ENCODE measurements at regions not wholly inside any gene's neighbourhood (a gene's known extent, or its start where the extent isn't known, plus 50 kb on each side); places are given as distances from the start of the nearest gene placed in this dataset.
A peak's percentile ranks its signal among the peaks of the same experiment; 100 is the strongest.
"Not testable (repeated sequence)": the region's sequence is repeated elsewhere in the genome, so short reads cannot be mapped to it uniquely, and the experiment has no call there.

- DNase-seq = no peak
- in situ Hi-C loops (cut with HindIII; ENCODE audit: low pct_ligation_motif_present, low pct_unique_long_range_greater_than_20kb, low sequenced_read_pairs) = no loop called here
Observed at GRCh38 chrX:68990948-68991347, 162.1 kb downstream of the EFNB1 start.

- DNase-seq = no peak
- in situ Hi-C loops (cut with HindIII; ENCODE audit: low pct_ligation_motif_present, low pct_unique_long_range_greater_than_20kb, low sequenced_read_pairs) = no loop called here
Observed at GRCh38 chrX:68989865-68990606, 161.2 kb downstream of the EFNB1 start.

- DNase-seq = no peak
- in situ Hi-C loops (cut with HindIII; ENCODE audit: low pct_ligation_motif_present, low pct_unique_long_range_greater_than_20kb, low sequenced_read_pairs) = no loop called here
Observed at GRCh38 chrX:68989456-68989855, 160.6 kb downstream of the EFNB1 start.

- no peak for DNase-seq
- in situ Hi-C loops (cut with HindIII; ENCODE audit: low pct_ligation_motif_present, low pct_unique_long_range_greater_than_20kb, low sequenced_read_pairs) = no loop called here
Observed at GRCh38 chrX:68988865-68989264, 160.0 kb downstream of the EFNB1 start.

- in situ Hi-C loops (cut with HindIII; ENCODE audit: low pct_ligation_motif_present, low pct_unique_long_range_greater_than_20kb, low sequenced_read_pairs) = no loop called here
- no peak for DNase-seq
Observed at GRCh38 chrX:68985135-68985755, 156.4 kb downstream of the EFNB1 start.

DNA sequence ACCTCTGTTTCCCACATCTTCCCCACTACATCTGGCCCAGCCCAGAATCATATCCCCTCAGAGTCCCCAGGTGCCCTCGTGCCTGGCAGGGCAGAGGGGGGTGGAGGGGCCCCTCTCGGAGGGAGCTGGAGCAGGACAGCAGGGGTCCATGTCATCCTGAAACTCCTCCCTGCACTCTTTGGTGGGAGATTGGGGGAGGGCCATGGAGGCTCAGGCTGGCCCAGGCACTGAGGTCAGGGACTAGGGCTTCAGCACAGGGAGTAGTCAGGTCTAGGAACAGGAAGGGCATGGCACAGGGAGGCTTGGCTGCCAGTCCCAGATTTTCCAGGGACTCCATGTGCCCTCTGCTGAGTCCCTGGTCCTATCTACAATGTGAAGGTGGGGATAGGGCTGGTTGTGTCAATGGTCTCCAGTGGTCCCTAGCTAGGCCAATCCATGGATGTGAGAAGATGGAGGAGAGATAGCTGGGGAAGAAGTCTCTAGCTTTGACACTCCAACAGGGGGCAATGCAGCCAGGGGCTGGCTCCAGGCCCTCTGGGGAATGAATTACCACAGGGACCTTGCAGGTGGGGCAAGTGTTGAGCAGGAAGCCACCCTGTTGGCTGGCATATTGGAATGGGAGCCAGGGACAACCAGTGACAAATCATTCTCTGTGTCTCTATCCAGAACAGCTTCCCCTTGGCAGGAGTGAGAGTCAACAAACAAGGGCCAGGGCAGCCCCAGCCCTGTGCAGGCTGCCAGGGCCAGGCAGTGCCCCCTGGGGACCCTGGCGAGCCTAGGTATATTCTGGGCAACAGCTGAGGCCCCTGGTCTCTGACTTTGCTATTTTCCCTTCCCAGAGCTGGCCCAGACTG is 154.4 kb downstream of the EFNB1 start:
- DNase-seq = no peak
- in situ Hi-C loops (cut with HindIII; ENCODE audit: low pct_ligation_motif_present, low pct_unique_long_range_greater_than_20kb, low sequenced_read_pairs) = no loop called here

DNA sequence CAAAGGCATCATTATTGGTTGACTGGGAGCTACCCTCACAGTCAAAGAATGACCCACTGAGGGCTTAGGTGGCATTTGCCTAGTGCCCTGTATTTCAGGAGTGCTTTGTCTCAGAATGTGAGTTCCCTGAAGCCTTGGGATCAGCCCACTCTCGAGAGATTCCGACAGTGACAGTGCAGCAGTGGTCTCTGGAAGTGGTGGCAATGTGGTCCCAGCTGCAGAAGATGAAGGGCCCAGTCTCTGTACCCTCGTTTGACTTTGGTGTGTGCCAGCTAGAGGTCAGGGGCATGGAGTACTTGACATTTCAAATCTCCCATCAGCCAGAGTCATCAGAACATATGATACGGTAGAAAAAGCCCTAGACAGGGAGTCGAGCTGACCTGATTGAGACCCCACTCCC is 153.7 kb downstream of the EFNB1 start:
- DNase-seq = no peak
- in situ Hi-C loops (cut with HindIII; ENCODE audit: low pct_ligation_motif_present, low pct_unique_long_range_greater_than_20kb, low sequenced_read_pairs) = no loop called here

DNA sequence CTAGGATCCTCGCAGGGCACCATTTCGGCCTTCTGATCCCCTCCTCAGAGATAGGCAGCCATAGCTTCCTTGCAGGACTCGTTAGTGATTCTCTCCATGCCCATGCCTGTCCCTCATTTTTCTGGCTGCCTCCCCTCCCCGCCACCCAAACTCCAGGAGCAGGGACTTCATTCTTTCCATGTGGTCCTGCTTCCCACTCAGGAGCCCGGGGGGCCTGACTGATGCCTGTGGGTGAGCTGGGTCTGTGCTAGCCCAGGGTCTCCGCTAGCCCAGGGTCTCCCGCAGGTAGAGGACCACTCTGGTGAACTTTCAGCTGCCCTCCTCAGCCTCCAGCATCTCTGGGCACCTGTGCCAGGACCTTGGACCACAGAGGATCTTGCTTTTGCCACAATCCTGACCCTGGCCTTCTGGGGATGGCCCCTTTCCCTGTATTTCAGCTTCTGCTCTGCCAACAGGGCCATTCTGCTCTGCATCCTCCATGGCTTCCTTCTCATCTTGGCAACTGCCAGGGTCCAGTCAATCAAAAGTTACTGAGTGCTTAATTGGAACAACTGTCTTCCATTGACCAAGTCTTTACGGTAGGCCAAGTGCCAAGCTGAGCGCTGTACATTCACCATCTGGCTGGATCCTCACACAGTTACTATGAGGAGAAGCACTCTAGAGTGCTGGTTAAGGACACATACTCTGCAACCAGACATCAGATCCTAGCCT is 152.2 kb downstream of the EFNB1 start:
- no peak for DNase-seq
- in situ Hi-C loops (cut with HindIII; ENCODE audit: low pct_ligation_motif_present, low pct_unique_long_range_greater_than_20kb, low sequenced_read_pairs) = no loop called here

- no peak for DNase-seq
- in situ Hi-C loops (cut with HindIII; ENCODE audit: low pct_ligation_motif_present, low pct_unique_long_range_greater_than_20kb, low sequenced_read_pairs) = no loop called here
Observed at GRCh38 chrX:68978655-68979054, 149.8 kb downstream of the EFNB1 start.

DNA sequence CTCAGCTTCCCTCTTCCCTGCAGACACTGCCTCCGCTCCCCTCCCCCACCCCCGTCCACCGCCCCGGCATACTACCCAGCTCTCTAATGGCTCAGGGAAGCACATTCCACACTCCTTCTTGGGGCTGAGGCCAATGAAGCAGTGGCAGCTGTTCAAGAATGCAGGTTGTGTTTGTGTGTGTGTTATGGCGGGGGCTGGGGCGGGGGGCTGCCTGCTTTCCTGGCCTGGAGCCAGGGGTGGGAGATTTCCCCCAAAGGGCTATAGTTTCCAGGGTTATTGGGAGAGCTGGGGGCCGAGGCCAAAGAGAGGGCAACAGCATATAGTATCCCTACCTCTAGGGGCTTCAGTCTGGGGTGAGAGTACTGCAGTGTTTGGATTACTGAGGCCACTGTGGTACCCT is 149.4 kb downstream of the EFNB1 start:
- DNase-seq = no peak
- in situ Hi-C loops (cut with HindIII; ENCODE audit: low pct_ligation_motif_present, low pct_unique_long_range_greater_than_20kb, low sequenced_read_pairs) = no loop called here

- in situ Hi-C loops (cut with HindIII; ENCODE audit: low pct_ligation_motif_present, low pct_unique_long_range_greater_than_20kb, low sequenced_read_pairs) = no loop called here
- no peak for DNase-seq
Observed at GRCh38 chrX:68953331-68953730, 124.5 kb downstream of the EFNB1 start.

DNA sequence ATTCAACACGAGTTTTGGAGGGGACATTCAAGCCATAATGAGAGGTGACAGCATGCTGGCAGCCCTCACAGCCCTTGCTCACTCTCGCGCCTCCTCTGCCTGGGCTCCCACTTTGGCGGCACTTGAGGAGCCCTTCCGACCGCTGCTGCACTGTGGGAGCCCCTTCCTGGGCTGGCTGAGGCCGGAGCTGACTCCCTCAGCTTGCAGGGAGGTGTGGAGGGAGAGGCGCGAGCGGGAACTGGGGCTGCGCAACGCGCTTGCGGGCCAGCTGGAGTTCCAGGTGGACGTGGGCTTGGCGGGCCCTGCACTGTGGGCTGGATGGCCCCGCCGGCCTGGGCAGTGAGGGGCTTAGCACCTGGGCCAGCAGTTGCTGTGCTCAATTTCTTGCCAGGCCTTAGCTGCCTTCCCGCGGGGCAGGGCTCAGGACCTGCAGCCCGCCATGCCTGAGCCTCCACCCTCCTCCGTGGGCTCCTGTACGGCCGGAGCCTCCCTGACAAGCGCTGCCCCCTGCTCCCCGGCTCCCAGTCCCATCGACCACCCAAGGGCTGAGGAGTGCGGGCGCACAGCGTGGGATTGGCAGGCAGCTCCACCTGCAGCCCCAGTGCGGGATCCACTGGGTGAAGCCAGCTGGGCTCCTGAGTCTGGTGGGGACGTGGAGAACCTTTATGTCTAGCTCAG is 123.3 kb downstream of the EFNB1 start:
- DNase-seq; in situ Hi-C loops (cut with HindIII; ENCODE audit: low pct_ligation_motif_present, low pct_unique_long_range_greater_than_20kb, low sequenced_read_pairs): not testable (repeated sequence)

- DNase-seq = no peak
- in situ Hi-C loops (cut with HindIII; ENCODE audit: low pct_ligation_motif_present, low pct_unique_long_range_greater_than_20kb, low sequenced_read_pairs) = no loop called here
Observed at GRCh38 chrX:68950937-68951336, 122.1 kb downstream of the EFNB1 start.

- in situ Hi-C loops (cut with HindIII; ENCODE audit: low pct_ligation_motif_present, low pct_unique_long_range_greater_than_20kb, low sequenced_read_pairs) = no loop called here
- DNase-seq = no peak
Observed at GRCh38 chrX:68947882-68948605, 119.2 kb downstream of the EFNB1 start.

GRCh38 chrX:68945603-68946228 is 116.9 kb downstream of the EFNB1 start:
- in situ Hi-C loops (cut with HindIII; ENCODE audit: low pct_ligation_motif_present, low pct_unique_long_range_greater_than_20kb, low sequenced_read_pairs) = no loop called here

DNA sequence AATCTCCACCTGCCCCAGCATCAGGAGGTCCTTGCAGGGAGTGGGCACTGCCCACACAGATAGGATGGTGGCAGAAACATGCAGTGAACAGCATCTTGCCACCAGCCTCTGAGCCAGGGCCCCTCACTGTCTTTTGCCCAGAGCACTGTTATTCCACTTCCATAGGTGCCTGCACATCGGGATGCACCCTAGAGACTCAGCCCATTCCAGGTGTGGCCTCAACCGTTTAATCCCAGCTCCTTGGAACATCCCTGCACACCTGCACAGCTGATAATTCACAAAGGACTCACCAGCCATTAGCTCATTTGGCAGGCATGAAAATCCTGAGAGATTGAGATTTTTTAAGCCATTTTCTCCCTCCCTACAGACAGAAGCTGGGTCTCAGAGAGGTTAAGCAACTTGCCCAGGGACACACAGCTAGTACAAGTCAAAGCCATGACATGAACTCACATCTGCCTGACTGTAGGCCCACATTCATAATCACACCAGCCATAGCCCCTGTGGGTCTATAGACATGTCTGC is 116.3 kb downstream of the EFNB1 start:
- no peak for DNase-seq
- in situ Hi-C loops (cut with HindIII; ENCODE audit: low pct_ligation_motif_present, low pct_unique_long_range_greater_than_20kb, low sequenced_read_pairs) = no loop called here

More at GRCh38 chrX:68945603-68946228, 116.9 kb downstream of the EFNB1 start:
- peak; percentile 0 for DNase-seq

- in situ Hi-C loops (cut with HindIII; ENCODE audit: low pct_ligation_motif_present, low pct_unique_long_range_greater_than_20kb, low sequenced_read_pairs) = no loop called here
Observed at GRCh38 chrX:68944211-68944610, 115.4 kb downstream of the EFNB1 start.

More at GRCh38 chrX:68944211-68944610, 115.4 kb downstream of the EFNB1 start:
- DNase-seq = no peak
